CD4-positive, CD25-positive, alpha-beta regulatory T cell (primary cell): ENCODE measurements at regions not wholly inside any gene's neighbourhood (a gene's known extent, or its start where the extent isn't known, plus 50 kb on each side); places are given as distances from the start of the nearest gene placed in this dataset.

Experiments
- ATAC-seq, 2 donors: fragments of 150-1000 bp; cut with Tn5 transposase; one replicate each; pipeline ENCODE4 v1.10.0; 2021; ENCODE audit warnings: low read depth in 2 of 2, moderate number of reproducible peaks in 2 of 2, moderate library complexity in 1 of 2
- DNase-seq, 3 donors: peaks; one replicate each; pipeline versions ENCODE4 v3.0.0 to v3.0.0-alpha.2; 2012 to 2022; ENCODE audit warnings: mixed read lengths in 1 of 3
- H3K27ac ChIP-seq: one replicate; pipeline ENCODE4 v1.7.0; 2013; ENCODE audit warnings: mild to moderate bottlenecking, low read length; ENCODE audit not compliant: insufficient read depth, poor library complexity, severe bottlenecking
- H3K27me3 ChIP-seq: one replicate; pipeline ENCODE4 v1.7.0; 2013; ENCODE audit warnings: low read length; ENCODE audit not compliant: control insufficient read depth, insufficient read depth
- H3K36me3 ChIP-seq: one replicate; pipeline ENCODE4 v1.7.0; 2013; ENCODE audit warnings: mild to moderate bottlenecking, low read length, moderate library complexity; ENCODE audit not compliant: control insufficient read depth, insufficient read depth
- H3K4me1 ChIP-seq: 2 replicates; pipeline ENCODE4 v1.7.0; 2013; ENCODE audit warnings: mild to moderate bottlenecking, low read length; ENCODE audit not compliant: insufficient read depth, control insufficient read depth, poor library complexity, severe bottlenecking
- H3K4me3 ChIP-seq: one replicate; pipeline ENCODE4 v1.7.0; 2013; ENCODE audit warnings: low read depth, mild to moderate bottlenecking, low read length, moderate library complexity
- H3K9me3 ChIP-seq, 2 experiments: 1 replicate in 1 of 2; 2 replicates in 1 of 2; pipeline ENCODE4 v1.7.0; 2013; ENCODE audit warnings: low read length in 2 of 2, mild to moderate bottlenecking in 1 of 2, moderate library complexity in 1 of 2; ENCODE audit not compliant: control insufficient read depth in 2 of 2
- H3K27ac Mint-ChIP-seq, 3 donors: one replicate each; pipeline ENCODE4 v1.8.0; 2020 to 2022; ENCODE audit warnings: mild to moderate bottlenecking in 3 of 3, mixed read lengths in 3 of 3, moderate library complexity in 2 of 3
- H3K27me3 Mint-ChIP-seq: one replicate; pipeline ENCODE4 v1.8.0; 2022; ENCODE audit warnings: mild to moderate bottlenecking, mixed read lengths
- H3K36me3 Mint-ChIP-seq: one replicate; pipeline ENCODE4 v1.8.0; 2020; ENCODE audit warnings: mixed read lengths
- H3K4me1 Mint-ChIP-seq, 4 donors: one replicate each; pipeline ENCODE4 v1.8.0; 2020 to 2022; ENCODE audit warnings: mixed read lengths in 4 of 4, mild to moderate bottlenecking in 1 of 4
- H3K4me3 Mint-ChIP-seq, 4 donors: one replicate each; pipeline ENCODE4 v1.8.0; 2020 to 2022; ENCODE audit warnings: mild to moderate bottlenecking in 4 of 4, mixed read lengths in 4 of 4, moderate library complexity in 3 of 4
- H3K9me3 Mint-ChIP-seq, 7 donors: one replicate each; pipeline ENCODE4 v1.8.0; 2020 to 2022; ENCODE audit warnings: mixed read lengths in 7 of 7, mild to moderate bottlenecking in 3 of 7, moderate library complexity in 2 of 7

- Mint-ChIP-seq H3K4me3 (peak overlapping the region in 2 of 4 donors; percentile 27 to 77), H3K9me3 (peaks cover 0 to 1% (median 0%) of the 10 kb centered on the region in 7 donors), H3K36me3 (no peaks in the 10 kb centered on the region), H3K27me3 (peaks cover 16% of the 10 kb centered on the region), H3K4me1 (peaks cover 0 to 21% (median 12%) of the 10 kb centered on the region in 4 donors), H3K27ac (peak overlapping the region in 1 of 3 donors; percentile 72)
- DNase-seq: peak in 2 of 3 donors; percentile 38 to 87
- Histone ChIP-seq H3K36me3 (no peaks in the 10 kb centered on the region), H3K27ac (no peak overlapping the region), H3K4me3 (peak overlapping the region; percentile 10), H3K4me1 (peaks cover 8% of the 10 kb centered on the region), H3K27me3 (peaks cover 6% of the 10 kb centered on the region), H3K9me3 (no peaks in the 10 kb centered on the region)
- ATAC-seq: peak; percentile 92 to 93
These were observed 158.6 kb upstream of the RBMS1 start for GRCh38 chr2:160652236-160652635.

GRCh38 chr2:160657196-160657595, 163.6 kb upstream of the RBMS1 start:
- H3K4me1 Mint-ChIP-seq: peaks cover 0 to 11% (median 6%) of the 10 kb centered on the region in 4 donors
- Histone ChIP-seq H3K4me3 (no peak overlapping the region), H3K36me3 (no peaks in the 10 kb centered on the region), H3K9me3 (no peaks in the 10 kb centered on the region), H3K27ac (no peak overlapping the region), H3K27me3 (peaks cover 9% of the 10 kb centered on the region), H3K4me1 (peaks cover 6% of the 10 kb centered on the region)
- DNase-seq (no peak), ATAC-seq (no peak)
- peaks cover 26% of the 10 kb centered on the region for H3K27me3 Mint-ChIP-seq
- H3K27ac Mint-ChIP-seq: no peak overlapping the region
- no peak overlapping the region for H3K4me3 Mint-ChIP-seq
- peaks cover 0 to 4% (median 0%) of the 10 kb centered on the region in 7 donors for H3K9me3 Mint-ChIP-seq
- no peaks in the 10 kb centered on the region for H3K36me3 Mint-ChIP-seq

- DNase-seq (no peak), ATAC-seq (no peak)
- H3K36me3 Mint-ChIP-seq: no peaks in the 10 kb centered on the region
- no peak overlapping the region for H3K27ac Mint-ChIP-seq
- H3K27ac ChIP-seq: no peak overlapping the region
- no peaks in the 10 kb centered on the region for H3K36me3 ChIP-seq
- peaks cover 0 to 4% (median 0%) of the 10 kb centered on the region in 7 donors for H3K9me3 Mint-ChIP-seq
- H3K27me3 ChIP-seq: peaks cover 9% of the 10 kb centered on the region
- H3K4me1 ChIP-seq: no peaks in the 10 kb centered on the region
- peaks cover 22% of the 10 kb centered on the region for H3K27me3 Mint-ChIP-seq
- H3K9me3 ChIP-seq: no peaks in the 10 kb centered on the region
- no peak overlapping the region for H3K4me3 ChIP-seq
- H3K4me1 Mint-ChIP-seq: no peaks in the 10 kb centered on the region
- no peak overlapping the region for H3K4me3 Mint-ChIP-seq
These were observed 165.2 kb upstream of the RBMS1 start for GRCh38 chr2:160658851-160659250.

- no peak for ATAC-seq
These were observed 167.1 kb upstream of the RBMS1 start for GRCh38 chr2:160660741-160661140.

GRCh38 chr2:160664603-160665140, 171.1 kb upstream of the RBMS1 start:
- no peak overlapping the region for H3K27ac ChIP-seq
- Mint-ChIP-seq H3K27ac (no peak overlapping the region), H3K27me3 (peaks cover 11% of the 10 kb centered on the region), H3K9me3 (peaks cover 0 to 3% (median 0%) of the 10 kb centered on the region in 7 donors), H3K36me3 (no peaks in the 10 kb centered on the region), H3K4me3 (no peak overlapping the region), H3K4me1 (peaks cover 0 to 8% (median 2%) of the 10 kb centered on the region in 4 donors)
- H3K4me3 ChIP-seq: no peak overlapping the region
- H3K9me3 ChIP-seq: no peaks in the 10 kb centered on the region
- H3K4me1 ChIP-seq: no peaks in the 10 kb centered on the region
- H3K27me3 ChIP-seq: no peaks in the 10 kb centered on the region
- ATAC-seq: no peak
- DNase-seq: no peak
- no peaks in the 10 kb centered on the region for H3K36me3 ChIP-seq

More at GRCh38 chr2:160660741-160661140, 167.1 kb upstream of the RBMS1 start:
- Histone ChIP-seq H3K27me3 (peaks cover 7% of the 10 kb centered on the region), H3K4me3 (no peak overlapping the region), H3K9me3 (no peaks in the 10 kb centered on the region), H3K36me3 (no peaks in the 10 kb centered on the region), H3K27ac (no peak overlapping the region), H3K4me1 (no peaks in the 10 kb centered on the region)
- no peaks in the 10 kb centered on the region for H3K4me1 Mint-ChIP-seq
- peaks cover 0 to 4% (median 0%) of the 10 kb centered on the region in 7 donors for H3K9me3 Mint-ChIP-seq
- no peaks in the 10 kb centered on the region for H3K36me3 Mint-ChIP-seq
- H3K4me3 Mint-ChIP-seq: no peak overlapping the region
- H3K27ac Mint-ChIP-seq: no peak overlapping the region
- DNase-seq: no peak
- H3K27me3 Mint-ChIP-seq: peaks cover 27% of the 10 kb centered on the region

- Mint-ChIP-seq H3K36me3 (no peaks in the 10 kb centered on the region), H3K27me3 (peaks cover 11% of the 10 kb centered on the region), H3K9me3 (peaks cover 0 to 2% (median 0%) of the 10 kb centered on the region in 7 donors), H3K27ac (no peak overlapping the region), H3K4me1 (peaks cover 0 to 8% (median 2%) of the 10 kb centered on the region in 4 donors), H3K4me3 (no peak overlapping the region)
- H3K4me1 ChIP-seq: no peaks in the 10 kb centered on the region
- H3K4me3 ChIP-seq: no peak overlapping the region
- no peaks in the 10 kb centered on the region for H3K9me3 ChIP-seq
- DNase-seq (peak in 1 of 3 donors; percentile 1), ATAC-seq (peak; percentile 39 to 43)
- no peak overlapping the region for H3K27ac ChIP-seq
- no peaks in the 10 kb centered on the region for H3K27me3 ChIP-seq
- H3K36me3 ChIP-seq: no peaks in the 10 kb centered on the region
These were observed 172.8 kb upstream of the RBMS1 start for GRCh38 chr2:160666154-160667060.

GRCh38 chr2:160667811-160668210, 174.2 kb upstream of the RBMS1 start:
- ATAC-seq: no peak
- Histone ChIP-seq H3K27ac (no peak overlapping the region), H3K4me3 (no peak overlapping the region), H3K4me1 (no peaks in the 10 kb centered on the region), H3K36me3 (no peaks in the 10 kb centered on the region), H3K27me3 (no peaks in the 10 kb centered on the region), H3K9me3 (no peaks in the 10 kb centered on the region)
- H3K9me3 Mint-ChIP-seq: peaks cover 0 to 2% (median 0%) of the 10 kb centered on the region in 7 donors
- no peaks in the 10 kb centered on the region for H3K36me3 Mint-ChIP-seq
- no peak for DNase-seq
- peaks cover 0 to 8% (median 2%) of the 10 kb centered on the region in 4 donors for H3K4me1 Mint-ChIP-seq
- no peak overlapping the region for H3K4me3 Mint-ChIP-seq
- peaks cover 11% of the 10 kb centered on the region for H3K27me3 Mint-ChIP-seq
- no peak overlapping the region for H3K27ac Mint-ChIP-seq
